ENCODE measurements at regions not wholly inside any gene's neighbourhood (a gene's known extent, or its start where the extent isn't known, plus 50 kb on each side); places are given as distances from the start of the nearest gene placed in this dataset.

DNA sequence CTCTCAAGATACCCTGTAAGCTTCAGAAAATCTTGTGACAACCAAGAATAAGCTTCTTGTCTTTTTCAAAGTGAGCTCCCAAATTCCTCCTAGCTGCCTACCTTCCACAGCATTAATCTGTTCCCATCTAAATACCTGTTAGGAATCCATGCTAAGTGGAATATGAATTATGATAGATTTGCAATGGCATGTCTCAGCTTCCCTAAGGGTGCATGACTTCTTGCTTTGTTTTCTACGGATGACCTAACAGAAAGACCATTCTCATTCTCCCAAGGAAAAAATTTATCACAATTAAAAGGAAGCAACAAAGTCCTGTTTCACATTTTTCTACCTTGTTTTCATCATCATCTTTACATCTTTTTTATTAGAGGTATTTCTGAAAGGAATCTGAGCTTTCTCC lies 532.7 kb downstream of the GRXCR1 start:
- TF ChIP-seq, protein P1, sequence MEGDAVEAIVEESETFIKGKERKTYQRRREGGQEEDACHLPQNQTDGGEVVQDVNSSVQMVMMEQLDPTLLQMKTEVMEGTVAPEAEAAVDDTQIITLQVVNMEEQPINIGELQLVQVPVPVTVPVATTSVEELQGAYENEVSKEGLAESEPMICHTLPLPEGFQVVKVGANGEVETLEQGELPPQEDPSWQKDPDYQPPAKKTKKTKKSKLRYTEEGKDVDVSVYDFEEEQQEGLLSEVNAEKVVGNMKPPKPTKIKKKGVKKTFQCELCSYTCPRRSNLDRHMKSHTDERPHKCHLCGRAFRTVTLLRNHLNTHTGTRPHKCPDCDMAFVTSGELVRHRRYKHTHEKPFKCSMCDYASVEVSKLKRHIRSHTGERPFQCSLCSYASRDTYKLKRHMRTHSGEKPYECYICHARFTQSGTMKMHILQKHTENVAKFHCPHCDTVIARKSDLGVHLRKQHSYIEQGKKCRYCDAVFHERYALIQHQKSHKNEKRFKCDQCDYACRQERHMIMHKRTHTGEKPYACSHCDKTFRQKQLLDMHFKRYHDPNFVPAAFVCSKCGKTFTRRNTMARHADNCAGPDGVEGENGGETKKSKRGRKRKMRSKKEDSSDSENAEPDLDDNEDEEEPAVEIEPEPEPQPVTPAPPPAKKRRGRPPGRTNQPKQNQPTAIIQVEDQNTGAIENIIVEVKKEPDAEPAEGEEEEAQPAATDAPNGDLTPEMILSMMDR (conservative IDR thresholded peaks at IDR 0.05): no peak
- no peak for TF ChIP-seq ZFX (IDR thresholded peaks at IDR 0.05)
- H3K27ac ChIP-seq: no peak overlapping the region

DNA sequence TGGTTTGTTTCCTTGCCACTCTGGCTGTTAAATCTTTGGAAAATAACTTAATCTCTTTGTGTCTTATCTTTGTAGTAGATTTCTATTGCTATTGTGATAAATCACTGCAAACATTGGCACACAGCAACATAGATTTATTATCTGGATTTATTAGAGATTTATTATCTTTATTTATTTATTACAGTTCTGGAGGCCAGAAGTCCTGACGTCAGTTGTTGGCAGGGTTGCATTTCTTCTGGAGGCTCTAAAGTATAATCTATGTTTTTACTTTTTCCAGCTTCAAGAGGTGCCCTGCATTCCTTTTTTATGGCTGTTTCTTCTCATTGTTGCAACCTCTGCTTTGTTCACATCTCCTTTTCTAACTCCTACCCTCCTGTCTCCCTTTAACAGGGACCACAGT lies 542.8 kb downstream of the GRXCR1 start:
- no peak for TF ChIP-seq ZFX (IDR thresholded peaks at IDR 0.05)
- TF ChIP-seq, protein P1 (conservative IDR thresholded peaks at IDR 0.05): no peak
- no peak overlapping the region for H3K27ac ChIP-seq

DNA sequence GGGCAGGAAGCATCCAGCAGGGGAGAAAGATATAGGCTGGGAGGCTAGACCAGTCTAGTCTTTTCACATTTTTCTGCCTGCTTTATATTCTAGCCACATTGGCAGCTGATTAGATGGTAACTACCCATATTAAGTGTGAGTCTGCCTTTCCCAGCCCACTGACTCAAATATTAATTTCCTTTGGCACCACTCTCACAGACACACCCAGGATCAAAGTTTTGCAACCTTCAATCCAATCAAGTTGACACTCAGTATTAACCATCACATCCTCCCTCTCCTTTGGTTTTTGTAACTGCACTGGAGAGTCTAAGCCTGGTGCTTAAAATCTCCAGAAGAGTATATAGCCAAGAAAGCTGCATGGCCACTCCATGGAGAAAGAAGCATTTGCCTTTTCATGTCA lies 560.4 kb downstream of the GRXCR1 start:
- TF ChIP-seq, protein P1 (conservative IDR thresholded peaks at IDR 0.05): no peak
- TF ChIP-seq ZFX (IDR thresholded peaks at IDR 0.05): no peak
- H3K27ac ChIP-seq: no peak overlapping the region

DNA sequence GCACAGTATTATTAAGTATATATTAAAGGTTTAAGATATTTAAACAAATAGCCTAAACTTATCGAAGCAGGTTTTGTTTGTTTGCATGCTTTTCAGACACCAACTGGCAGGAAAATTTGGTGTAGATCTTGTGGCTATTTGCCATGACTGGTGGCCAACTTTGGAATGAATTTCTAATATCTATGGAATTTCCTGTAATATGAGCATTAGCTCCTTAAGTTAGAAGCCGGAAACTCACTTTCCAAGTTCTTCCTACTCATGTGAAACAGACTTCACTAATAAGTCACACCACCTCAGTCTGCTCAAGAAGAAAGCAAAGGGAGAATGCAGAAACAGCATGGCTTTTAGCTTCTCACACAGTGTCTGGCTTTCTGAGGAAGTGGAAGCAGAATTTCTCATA lies 563.9 kb downstream of the GRXCR1 start:
- no peak for TF ChIP-seq ZFX (IDR thresholded peaks at IDR 0.05)
- TF ChIP-seq, protein P1 (conservative IDR thresholded peaks at IDR 0.05): no peak
- no peak overlapping the region for H3K27ac ChIP-seq

DNA sequence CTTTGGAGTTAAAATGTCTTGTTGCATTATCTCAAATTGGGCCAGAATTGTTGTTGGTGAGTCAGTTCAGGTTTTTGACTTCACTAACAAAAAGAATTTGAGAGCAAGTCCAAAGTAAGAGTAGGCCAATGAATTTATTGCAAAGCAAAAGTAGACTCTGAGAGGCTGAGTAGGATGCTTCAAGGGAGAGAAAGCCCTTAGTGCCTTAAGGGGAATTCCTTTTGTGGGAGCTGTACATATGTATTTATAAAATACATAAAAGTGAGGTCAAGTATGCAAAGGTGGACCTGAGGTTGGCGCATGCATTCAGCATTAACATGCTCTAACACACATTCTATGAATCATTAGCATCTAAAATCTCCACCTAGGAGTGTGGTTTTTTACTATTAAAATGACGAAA lies 565.4 kb downstream of the GRXCR1 start:
- no peak for TF ChIP-seq ZFX (IDR thresholded peaks at IDR 0.05)
- no peak overlapping the region for H3K27ac ChIP-seq

DNA sequence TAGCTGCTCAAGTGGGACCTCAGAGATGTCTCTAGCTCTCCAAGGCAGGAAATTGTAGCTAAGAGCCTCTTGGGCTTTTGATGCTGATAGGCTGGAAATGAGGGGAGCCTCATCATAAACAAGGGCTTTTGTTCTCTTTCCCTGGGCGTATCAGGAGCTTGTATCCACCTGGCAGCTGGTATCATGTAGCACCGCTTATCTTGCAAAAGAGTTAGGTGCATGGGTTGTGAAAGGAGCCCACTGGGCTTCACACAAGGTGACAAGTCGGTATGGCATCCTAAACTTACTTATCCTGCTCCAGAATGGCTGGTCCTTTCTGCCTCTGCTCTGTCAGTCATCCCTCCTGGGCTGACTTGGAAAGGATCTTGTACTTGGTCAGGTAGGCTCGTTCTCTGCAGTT lies 565.8 kb downstream of the GRXCR1 start:
- no peak overlapping the region for H3K27ac ChIP-seq
- TF ChIP-seq ZFX (IDR thresholded peaks at IDR 0.05): no peak
- TF ChIP-seq, protein P1 (conservative IDR thresholded peaks at IDR 0.05): no peak

DNA sequence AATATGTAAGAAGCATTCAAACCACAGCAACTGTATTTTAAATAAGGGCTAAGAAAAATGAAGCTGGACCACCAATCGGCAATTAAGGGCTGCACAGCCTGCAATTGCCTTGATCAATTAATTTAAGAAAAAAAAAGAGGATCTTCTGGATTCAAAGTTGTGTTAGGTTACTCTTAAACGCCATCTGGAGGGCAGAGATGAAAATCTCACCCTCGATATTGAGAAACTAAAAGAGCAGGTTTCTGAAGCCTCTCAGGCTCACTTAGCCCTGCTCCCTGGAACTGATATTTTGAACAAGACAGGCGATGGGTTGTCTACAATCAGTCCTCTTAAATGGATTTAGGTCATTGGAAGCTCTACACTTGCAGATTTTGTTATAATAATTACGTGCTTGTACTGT lies 579.4 kb downstream of the GRXCR1 start:
- no peak overlapping the region for H3K27ac ChIP-seq
- TF ChIP-seq, protein P1 (conservative IDR thresholded peaks at IDR 0.05): peak; percentile 15
- no peak for TF ChIP-seq ZFX (IDR thresholded peaks at IDR 0.05)

DNA sequence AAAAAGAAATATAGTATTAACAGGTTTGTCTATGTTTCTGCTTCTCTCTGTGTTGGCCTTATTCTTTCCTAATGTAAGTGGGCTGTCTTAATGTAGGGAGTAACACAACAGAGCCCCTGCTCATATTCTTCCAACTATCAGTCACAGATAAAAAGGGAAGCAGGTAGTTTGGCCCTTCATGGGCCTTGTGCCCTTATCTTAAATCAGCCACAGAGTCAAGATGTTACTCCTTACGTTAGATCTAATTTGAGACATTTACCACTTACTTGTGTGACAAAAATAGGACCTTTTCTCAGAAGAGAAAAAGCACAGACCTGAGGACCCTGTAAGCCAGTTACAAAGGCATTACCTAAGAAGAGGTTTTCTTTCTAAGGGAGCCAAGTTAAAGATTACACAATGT lies 589.0 kb downstream of the GRXCR1 start:
- TF ChIP-seq ZFX (IDR thresholded peaks at IDR 0.05): no peak
- TF ChIP-seq, protein P1 (conservative IDR thresholded peaks at IDR 0.05): no peak
- no peak overlapping the region for H3K27ac ChIP-seq
